Tibial artery (tissue), 4 donors: ENCODE measurements at regions not wholly inside any gene's neighbourhood (a gene's known extent, or its start where the extent isn't known, plus 50 kb on each side); places are given as distances from the start of the nearest gene placed in this dataset.

Source experiments
- DNase-seq, 2 donors: peaks; one replicate each; pipeline ENCODE4 v3.0.0-alpha.2; 2019
- H3K27ac ChIP-seq, 2 donors: fragments of 200-600 bp; sonication (generic) in 1 of 2; 1 replicate in 1 of 2; 2 replicates in 1 of 2; pipeline ENCODE4 v1.5.1; 2018 to 2019; ENCODE audit warnings: mild to moderate bottlenecking in 1 of 2
- H3K27me3 ChIP-seq, 2 donors: fragments of 200-600 bp; sonication (generic) in 1 of 2; one replicate each; pipeline versions ENCODE4 v1.5.1 to v1.6.0; 2016 to 2019
- H3K36me3 ChIP-seq, 3 donors: fragments of 200-600 bp; sonication (generic) in 2 of 3; one replicate each; pipeline ENCODE4 v1.5.1; 2016 to 2019; ENCODE audit warnings: mild to moderate bottlenecking in 2 of 3
- H3K4me1 ChIP-seq, 4 donors: fragments of 200-600 bp; sonication (generic) in 2 of 4; 1 replicate in 3 of 4; 2 replicates in 1 of 4; pipeline ENCODE4 v1.5.1; 2016 to 2019
- H3K4me3 ChIP-seq, 2 donors: fragments of 200-600 bp; sonication (generic) in 1 of 2; 1 replicate in 1 of 2; 2 replicates in 1 of 2; pipeline ENCODE4 v1.5.1; 2018 to 2019; ENCODE audit warnings: mild to moderate bottlenecking in 2 of 2
- H3K9me3 ChIP-seq, 3 donors: fragments of 200-600 bp; sonication (generic) in 1 of 3; one replicate each; pipeline ENCODE4 v1.5.1; 2016 to 2019
- CTCF ChIP-seq, 2 experiments: fragments of 200-600 bp in 1 of 2; fragments of 450-650 bp in 1 of 2; IDR thresholded peaks; one replicate each; pipeline ENCODE4 v1.5.1; 2017 to 2019; ENCODE audit warnings: antibody characterized with exemption in 2 of 2, mild to moderate bottlenecking in 1 of 2, moderate library complexity in 1 of 2
- intact Hi-C: fragments of 100-400 bp; cut with DNase I; formaldehyde crosslinking; loops from one replicate; pipeline ENCODE4 v1.15.0; 2023; ENCODE audit warnings: low total_unique reads

GRCh38 chr6:19991176-19991575 is 154.0 kb downstream of the ID4 start:
- no peak for TF ChIP-seq CTCF (IDR thresholded peaks at IDR 0.05)
- DNase-seq, result no peak
- H3K36me3 ChIP-seq, result no peaks in the 10 kb centered on the region

GRCh38 chr6:19994909-19995308 is 157.7 kb downstream of the ID4 start:
- H3K9me3 ChIP-seq, result no peaks in the 10 kb centered on the region
- H3K4me1 ChIP-seq, result no peaks in the 10 kb centered on the region
- no peak overlapping the region for H3K27ac ChIP-seq
- TF ChIP-seq CTCF (IDR thresholded peaks at IDR 0.05), result no peak
- H3K4me3 ChIP-seq, result no peak overlapping the region
- H3K27me3 ChIP-seq, result no peaks in the 10 kb centered on the region
- no peaks in the 10 kb centered on the region for H3K36me3 ChIP-seq
- DNase-seq, result no peak
- intact Hi-C loops, result no loop called here

More at GRCh38 chr6:19991176-19991575, 154.0 kb downstream of the ID4 start:
- intact Hi-C loops, result no loop called here
- H3K9me3 ChIP-seq, result no peaks in the 10 kb centered on the region
- no peaks in the 10 kb centered on the region for H3K27me3 ChIP-seq
- H3K4me3 ChIP-seq, result no peak overlapping the region
- no peak overlapping the region for H3K27ac ChIP-seq
- no peaks in the 10 kb centered on the region for H3K4me1 ChIP-seq

- TF ChIP-seq CTCF (IDR thresholded peaks at IDR 0.05), result no peak
- no peak for DNase-seq
- H3K9me3 ChIP-seq, result no peaks in the 10 kb centered on the region
- H3K27ac ChIP-seq, result no peak overlapping the region
- intact Hi-C loops, result no loop called here
- no peaks in the 10 kb centered on the region for H3K4me1 ChIP-seq
- no peaks in the 10 kb centered on the region for H3K27me3 ChIP-seq
- no peak overlapping the region for H3K4me3 ChIP-seq
- H3K36me3 ChIP-seq, result no peaks in the 10 kb centered on the region
These were observed 158.5 kb downstream of the ID4 start for GRCh38 chr6:19995575-19996257.

- intact Hi-C loops, result no loop called here
- no peak overlapping the region for H3K27ac ChIP-seq
These were observed 159.9 kb downstream of the ID4 start for GRCh38 chr6:19997104-19997503.

GRCh38 chr6:19998541-19998940 is 161.4 kb downstream of the ID4 start:
- Histone ChIP-seq H3K4me1 (no peaks in the 10 kb centered on the region), H3K4me3 (no peak overlapping the region), H3K27me3 (no peaks in the 10 kb centered on the region), H3K27ac (no peak overlapping the region), H3K9me3 (no peaks in the 10 kb centered on the region), H3K36me3 (no peaks in the 10 kb centered on the region)
- intact Hi-C loops, result no loop called here
- no peak for DNase-seq
- no peak for TF ChIP-seq CTCF (IDR thresholded peaks at IDR 0.05)

More at GRCh38 chr6:19997104-19997503, 159.9 kb downstream of the ID4 start:
- DNase-seq, result no peak
- H3K27me3 ChIP-seq, result no peaks in the 10 kb centered on the region
- no peaks in the 10 kb centered on the region for H3K9me3 ChIP-seq
- TF ChIP-seq CTCF (IDR thresholded peaks at IDR 0.05), result no peak
- no peaks in the 10 kb centered on the region for H3K4me1 ChIP-seq
- H3K36me3 ChIP-seq, result no peaks in the 10 kb centered on the region
- no peak overlapping the region for H3K4me3 ChIP-seq
